ENCODE measurements at regions not wholly inside any gene's neighbourhood (a gene's known extent, or its start where the extent isn't known, plus 50 kb on each side); places are given as distances from the start of the nearest gene placed in this dataset.
A peak's percentile ranks its signal among the peaks of the same experiment; 100 is the strongest.
"Not testable (repeated sequence)": the region's sequence is repeated elsewhere in the genome, so short reads cannot be mapped to it uniquely, and the experiment has no call there.

GRCh38 chrX:13186643-13187042 lies 133.2 kb downstream of the ATXN3L start:
- DNase-seq (ENCODE audit: low spot score), result not testable (repeated sequence)

GRCh38 chrX:13180807-13181206 lies 136.4 kb upstream of the FAM9C start:
- peak; percentile 3 for DNase-seq (ENCODE audit: low spot score)

- no peak for DNase-seq (ENCODE audit: low spot score)
Measured at GRCh38 chrX:13179586-13179985, 135.2 kb upstream of the FAM9C start.

- DNase-seq (ENCODE audit: low spot score), result no peak
Measured at GRCh38 chrX:13179100-13179499, 134.7 kb upstream of the FAM9C start.

- DNase-seq (ENCODE audit: low spot score), result no peak
Measured at GRCh38 chrX:13177921-13178566, 133.6 kb upstream of the FAM9C start.

GRCh38 chrX:13175056-13175455 lies 130.6 kb upstream of the FAM9C start:
- no peak for DNase-seq (ENCODE audit: low spot score)

- DNase-seq (ENCODE audit: low spot score), result no peak
Measured at GRCh38 chrX:13170966-13171558, 126.6 kb upstream of the FAM9C start.

GRCh38 chrX:13169684-13170083 lies 125.3 kb upstream of the FAM9C start:
- no peak for DNase-seq (ENCODE audit: low spot score)

GRCh38 chrX:13168269-13168668 lies 123.8 kb upstream of the FAM9C start:
- DNase-seq (ENCODE audit: low spot score), result no peak

GRCh38 chrX:13167481-13168231 lies 123.2 kb upstream of the FAM9C start:
- DNase-seq (ENCODE audit: low spot score), result no peak

GRCh38 chrX:13165266-13166189 lies 121.1 kb upstream of the FAM9C start:
- no peak for DNase-seq (ENCODE audit: low spot score)

GRCh38 chrX:13164611-13165010 lies 120.2 kb upstream of the FAM9C start:
- no peak for DNase-seq (ENCODE audit: low spot score)

GRCh38 chrX:13162772-13163410 lies 118.5 kb upstream of the FAM9C start:
- no peak for DNase-seq (ENCODE audit: low spot score)

GRCh38 chrX:13159886-13160285 lies 115.5 kb upstream of the FAM9C start:
- no peak for DNase-seq (ENCODE audit: low spot score)

- DNase-seq (ENCODE audit: low spot score), result no peak
Measured at GRCh38 chrX:13158911-13159310, 114.5 kb upstream of the FAM9C start.

GRCh38 chrX:13155550-13155949 lies 111.1 kb upstream of the FAM9C start:
- not testable (repeated sequence) for DNase-seq (ENCODE audit: low spot score)

GRCh38 chrX:13153796-13154195 lies 109.4 kb upstream of the FAM9C start:
- DNase-seq (ENCODE audit: low spot score), result no peak

GRCh38 chrX:13152518-13153185 lies 108.2 kb upstream of the FAM9C start:
- DNase-seq (ENCODE audit: low spot score), result no peak

- DNase-seq (ENCODE audit: low spot score), result no peak
Measured at GRCh38 chrX:13151828-13152517, 107.6 kb upstream of the FAM9C start.

- no peak for DNase-seq (ENCODE audit: low spot score)
Measured at GRCh38 chrX:13149702-13150350, 105.4 kb upstream of the FAM9C start.
